ENCODE measurements at regions not wholly inside any gene's neighbourhood (a gene's known extent, or its start where the extent isn't known, plus 50 kb on each side); places are given as distances from the start of the nearest gene placed in this dataset.

DNA sequence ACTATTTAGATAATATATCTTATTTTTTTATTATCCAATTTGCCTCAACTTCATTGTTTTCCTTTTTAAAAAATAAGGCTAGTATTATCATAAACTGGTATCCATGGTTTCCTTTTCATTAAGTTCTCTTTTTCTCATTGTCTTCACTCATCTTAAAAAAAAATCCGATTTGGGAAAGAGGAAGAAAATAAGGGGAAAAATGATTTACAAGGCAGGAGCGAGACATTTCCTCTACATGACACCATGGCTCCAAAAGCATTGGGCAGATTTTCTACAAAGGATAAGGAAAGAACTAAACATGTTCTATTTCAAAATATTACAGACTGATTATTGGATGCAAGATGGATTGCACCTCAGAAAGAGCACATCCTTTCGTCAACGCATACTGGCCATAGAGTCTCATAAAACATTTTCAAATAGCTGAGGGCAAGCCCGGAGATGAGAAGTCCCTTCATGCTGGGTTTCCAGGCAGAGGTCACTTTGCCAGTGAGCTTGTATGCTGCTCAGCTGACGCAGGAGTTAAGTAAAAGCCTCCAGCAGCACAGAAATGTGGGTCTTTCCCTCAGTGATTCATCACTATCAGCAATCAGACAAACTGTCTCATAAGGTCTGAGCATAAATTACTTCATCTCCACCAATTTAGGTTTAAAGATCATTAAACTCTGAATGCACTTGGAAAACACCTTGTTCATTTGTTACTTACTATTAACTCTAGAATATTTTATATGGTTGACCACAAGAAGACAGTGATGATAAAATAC is 129.0 kb upstream of the TNFAIP3 start:
- DNase-seq = no peak

GRCh38 chr6:137738931-137739504 is 128.0 kb upstream of the TNFAIP3 start:
- no peak for DNase-seq

DNA sequence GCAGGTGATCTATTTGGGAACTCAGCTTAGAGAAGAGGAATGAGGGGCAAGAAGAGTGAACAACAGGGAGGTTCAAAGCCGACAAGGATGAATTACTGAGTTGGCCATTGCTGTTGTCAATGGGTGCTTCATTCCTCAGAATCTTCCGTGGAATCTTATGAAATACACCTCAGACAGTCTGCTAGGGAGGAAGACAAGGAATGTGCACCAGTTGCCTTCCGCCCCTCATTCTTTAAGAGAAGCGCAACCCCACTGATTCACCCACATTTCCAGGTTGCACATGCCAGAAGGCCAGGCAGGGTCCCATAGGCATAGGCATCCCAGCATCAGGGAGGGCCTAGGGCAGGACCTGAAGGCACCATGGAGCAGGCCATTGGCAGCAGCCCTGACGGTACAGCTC is 127.5 kb upstream of the TNFAIP3 start:
- no peak for DNase-seq

DNA sequence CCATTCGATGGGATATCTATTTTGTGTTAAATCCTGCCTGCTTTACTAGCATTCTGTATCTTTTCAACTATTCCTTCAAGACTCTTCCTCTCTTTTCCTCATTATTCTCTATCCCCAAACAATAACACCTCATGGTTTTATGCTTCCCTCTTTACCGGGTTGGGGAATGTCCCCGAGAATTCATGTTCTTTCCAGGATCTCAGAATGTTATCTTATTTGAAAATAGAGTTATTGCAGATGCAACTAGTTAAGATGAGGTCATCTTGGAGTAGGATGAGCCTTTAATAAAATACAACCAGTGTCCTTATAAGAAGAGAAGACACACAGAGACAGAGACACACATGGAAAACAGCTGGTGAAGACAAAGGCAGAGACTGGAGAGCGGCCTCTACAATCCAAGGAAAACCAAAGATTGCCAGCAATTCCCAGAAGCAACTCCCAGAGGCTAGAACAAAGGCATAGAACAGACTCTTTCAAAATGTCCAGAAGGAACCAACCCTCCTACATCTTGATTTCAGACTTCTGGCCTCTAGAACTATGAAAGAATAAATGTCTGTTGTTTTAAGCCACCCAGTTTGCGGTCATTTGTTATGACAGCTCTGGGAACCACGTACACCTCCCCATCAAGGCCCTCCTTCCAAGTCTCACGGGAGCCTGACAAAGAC is 126.8 kb upstream of the TNFAIP3 start:
- no peak for DNase-seq

DNA sequence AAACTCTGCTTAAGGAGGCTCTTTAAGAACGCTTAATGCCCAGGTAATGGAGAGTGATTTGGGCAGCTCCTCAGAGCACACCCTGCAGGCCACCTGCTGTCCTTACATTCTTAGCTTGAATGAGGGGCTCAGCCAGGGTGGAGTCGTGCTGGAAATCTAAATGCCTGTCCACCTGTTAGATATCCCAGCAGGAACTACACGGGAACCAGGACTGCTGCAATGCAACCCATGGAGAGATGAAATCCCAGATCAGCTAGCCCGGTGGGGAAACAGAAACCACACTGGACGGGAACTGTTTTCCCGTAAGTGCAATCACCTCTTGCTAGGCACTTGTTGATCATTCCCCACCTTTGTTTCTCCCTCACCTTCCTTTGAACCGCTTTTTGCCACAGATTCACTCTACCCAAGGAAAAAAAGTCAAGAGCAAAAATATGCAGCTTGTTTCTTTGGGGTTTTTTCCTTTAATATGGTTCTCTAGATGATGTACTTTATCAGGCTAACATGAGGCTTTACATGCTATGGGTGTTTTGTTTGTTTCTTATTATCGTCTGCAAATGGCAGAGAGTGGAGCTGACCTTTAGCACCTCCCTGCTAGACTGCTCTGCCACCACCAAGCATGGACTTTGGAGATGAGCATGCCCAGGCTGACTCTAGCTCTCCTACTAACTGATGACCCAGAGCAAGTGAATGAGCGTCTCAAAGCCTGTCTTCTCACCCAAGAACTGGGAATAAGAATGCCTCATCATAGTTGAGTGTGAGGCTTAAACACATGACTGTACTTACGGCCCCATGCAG is 125.9 kb upstream of the TNFAIP3 start:
- DNase-seq = no peak

- DNase-seq = no peak
Measured at GRCh38 chr6:137743493-137743892, 123.6 kb upstream of the TNFAIP3 start.

DNA sequence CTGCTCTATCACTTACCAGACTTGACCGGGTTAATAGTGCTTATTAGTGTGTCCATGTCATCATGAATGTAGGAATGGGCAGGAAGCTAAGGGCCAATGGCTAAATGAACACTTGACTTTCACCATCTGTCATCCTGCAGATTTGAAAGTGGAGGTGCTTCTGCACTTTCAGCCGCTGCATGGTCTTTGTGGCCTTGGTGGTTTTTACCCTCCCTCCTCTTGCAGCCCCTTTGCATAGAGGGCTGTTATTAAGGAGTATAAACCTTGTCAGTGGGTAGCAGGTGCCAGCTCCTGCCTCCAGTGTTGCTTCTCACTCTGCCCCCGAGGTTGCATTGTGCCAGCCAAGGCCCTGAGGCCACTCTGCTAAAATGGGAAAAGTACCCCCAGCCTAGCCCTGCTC is 122.2 kb upstream of the TNFAIP3 start:
- no peak for DNase-seq

GRCh38 chr6:137745321-137745720 is 121.7 kb upstream of the TNFAIP3 start:
- DNase-seq = no peak

DNA sequence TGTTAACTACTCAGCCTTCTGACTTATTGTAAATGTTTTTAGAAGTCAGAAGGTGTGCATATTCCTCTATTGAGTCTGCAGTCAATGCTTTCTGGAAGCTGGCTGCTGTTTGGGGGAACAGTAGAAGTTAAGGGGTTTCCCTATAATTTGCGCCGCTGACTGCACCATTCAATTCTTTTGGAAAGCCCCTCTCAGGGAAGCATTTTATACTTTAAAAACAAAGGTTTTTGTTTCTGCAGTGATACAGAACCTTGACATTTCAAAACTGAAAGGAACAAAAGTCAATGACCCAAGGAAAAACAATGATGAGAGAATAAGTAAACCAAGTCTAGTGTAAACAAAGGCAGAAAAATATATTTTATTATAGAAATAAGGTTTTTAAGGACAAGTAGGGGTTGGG is 120.8 kb upstream of the TNFAIP3 start:
- no peak for DNase-seq

GRCh38 chr6:137749696-137750211 is 117.3 kb upstream of the TNFAIP3 start:
- no peak for DNase-seq

- DNase-seq = no peak
Measured at GRCh38 chr6:137750297-137750696, 116.8 kb upstream of the TNFAIP3 start.

- no peak for DNase-seq
Measured at GRCh38 chr6:137751768-137752560, 115.1 kb upstream of the TNFAIP3 start.

- no peak for DNase-seq
Measured at GRCh38 chr6:137754366-137754765, 112.7 kb upstream of the TNFAIP3 start.

GRCh38 chr6:137754866-137755265 is 112.2 kb upstream of the TNFAIP3 start:
- no peak for DNase-seq

- DNase-seq = no peak
Measured at GRCh38 chr6:137755284-137755683, 111.8 kb upstream of the TNFAIP3 start.

DNA sequence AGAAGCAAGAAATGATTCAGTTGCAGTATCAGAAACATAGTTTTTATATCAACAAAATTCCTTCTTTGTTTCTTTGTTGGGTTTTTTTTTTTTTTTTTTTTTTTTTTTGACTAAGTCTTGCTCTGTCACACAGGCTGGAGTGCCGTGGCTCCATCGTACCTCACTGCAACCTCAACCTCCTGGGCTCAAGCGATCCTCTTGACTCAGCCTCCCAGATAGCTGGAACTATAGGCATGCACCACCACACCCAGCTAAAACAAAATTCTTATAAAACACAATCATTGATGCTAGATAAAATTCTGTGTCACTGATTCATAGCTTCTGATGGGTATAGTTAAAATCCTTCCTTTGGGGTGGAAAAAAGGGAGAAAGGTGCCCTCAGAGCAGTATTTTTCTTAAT is 110.3 kb upstream of the TNFAIP3 start:
- DNase-seq = no peak

DNA sequence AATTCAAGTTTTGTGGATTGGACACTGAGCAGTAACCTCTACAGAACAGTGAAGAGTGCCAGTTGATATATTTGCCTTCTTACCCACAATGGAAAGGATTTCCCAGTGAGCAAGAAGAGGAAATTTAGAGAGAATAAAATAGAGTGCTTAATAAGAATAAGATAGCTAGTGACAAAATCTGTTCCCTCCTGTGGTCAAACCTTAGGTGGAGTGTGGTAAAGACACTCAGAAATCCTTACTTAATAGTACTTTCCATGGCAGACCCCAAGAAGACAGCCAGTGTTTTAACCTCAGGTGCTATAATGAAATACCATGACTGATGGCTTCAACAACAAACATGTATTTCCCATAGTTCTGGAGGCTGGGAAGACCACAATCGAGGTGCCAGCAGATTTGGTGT is 108.4 kb upstream of the TNFAIP3 start:
- DNase-seq = no peak

GRCh38 chr6:137759624-137760023 is 107.4 kb upstream of the TNFAIP3 start:
- no peak for DNase-seq

GRCh38 chr6:137761072-137761471 is 106.0 kb upstream of the TNFAIP3 start:
- no peak for DNase-seq

DNA sequence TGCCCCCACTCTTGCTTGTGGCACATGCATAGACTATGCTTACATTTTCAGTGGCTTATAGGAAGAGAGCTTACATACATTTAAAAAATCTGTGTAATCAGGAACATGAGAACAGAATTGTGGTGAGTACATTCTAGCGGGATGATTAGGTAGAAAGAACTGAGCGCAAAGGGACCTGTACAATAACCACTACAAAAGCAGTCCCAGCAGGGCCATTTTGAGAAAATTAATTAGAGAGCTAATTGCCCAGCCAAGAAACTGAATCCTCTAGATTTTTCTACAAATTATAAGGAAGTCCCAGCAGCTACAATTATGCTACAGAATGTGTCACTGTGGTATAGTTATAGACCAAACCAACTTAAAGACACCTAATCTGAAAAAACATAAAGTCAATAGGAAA is 105.6 kb upstream of the TNFAIP3 start:
- no peak for DNase-seq

DNA sequence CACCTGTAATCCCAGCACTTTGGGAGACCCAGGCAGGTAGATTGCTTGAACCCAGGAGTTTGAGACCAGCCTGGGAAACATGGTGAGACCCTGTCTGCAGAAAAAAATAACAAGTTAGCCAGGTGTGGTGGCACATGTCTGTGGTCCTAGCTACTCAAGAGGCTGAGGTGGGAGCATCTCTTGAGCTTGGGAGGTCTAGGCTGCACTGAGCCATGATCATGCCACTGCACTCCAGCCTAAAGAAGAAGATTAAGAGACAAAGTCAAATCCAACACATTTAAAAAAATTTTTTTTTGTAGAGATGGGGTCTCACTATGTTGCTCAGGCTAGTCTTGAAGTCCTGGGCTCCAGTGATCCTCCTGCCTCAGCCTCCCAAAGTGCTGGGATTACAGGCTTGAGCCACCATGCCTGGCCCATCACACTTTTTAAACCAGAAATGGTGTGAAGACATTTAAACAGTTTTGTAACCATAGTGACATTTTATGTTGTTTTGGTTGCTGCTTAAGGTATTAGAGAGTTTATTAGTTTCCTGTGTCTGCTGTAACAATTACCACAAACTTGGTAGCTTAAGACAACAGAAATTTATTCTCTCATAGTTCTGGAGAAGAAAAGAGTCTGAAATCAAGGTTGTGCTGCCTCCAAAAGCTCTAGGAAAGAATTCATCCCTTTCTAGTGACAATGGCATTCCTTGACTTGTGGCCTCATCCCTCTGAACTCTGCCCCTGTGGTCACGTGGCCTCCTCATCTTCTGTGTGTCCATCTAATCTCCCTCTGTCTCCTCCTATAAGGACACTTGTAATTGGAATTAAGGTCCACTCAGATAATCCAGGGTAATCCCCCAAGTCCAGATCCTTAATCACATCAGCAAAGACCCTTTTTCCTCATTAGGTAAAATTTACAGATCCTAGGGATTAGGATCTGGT is 104.6 kb upstream of the TNFAIP3 start:
- no peak for DNase-seq
